HepG2 (cell line): ENCODE measurements at regions not wholly inside any gene's neighbourhood (a gene's known extent, or its start where the extent isn't known, plus 50 kb on each side); places are given as distances from the start of the nearest gene placed in this dataset.
A peak's percentile ranks its signal among the peaks of the same experiment; 100 is the strongest.

Experiments
- BCL6 ChIP-seq: IDR thresholded peaks from 2 replicates; pipeline ENCODE4 v1.6.1; 2016; ENCODE audit warnings: missing genetic modification reagents, missing compliant biosample characterization
- FOSL2 ChIP-seq: sonication (generic); formaldehyde crosslinking; IDR thresholded peaks from 2 replicates; pipeline ENCODE4 v1.4.0; 2020; ENCODE audit warnings: missing genetic modification reagents
- KAT8 ChIP-seq: IDR thresholded peaks from 2 replicates; pipeline ENCODE4 v1.6.1; 2016; ENCODE audit warnings: missing genetic modification reagents, missing compliant biosample characterization
- NFATC3 ChIP-seq: sonication (generic); formaldehyde crosslinking; IDR thresholded peaks from 2 replicates; pipeline ENCODE4 v1.5.1; 2020; ENCODE audit warnings: mild to moderate bottlenecking, missing genetic modification reagents
- NR2F6 ChIP-seq, 2 experiments: IDR thresholded peaks; 2 replicates each; pipeline ENCODE4 v1.6.1; 2016; ENCODE audit warnings: antibody characterized with exemption in 1 of 2, mild to moderate bottlenecking in 1 of 2
- RARA ChIP-seq: IDR thresholded peaks from 2 replicates; pipeline ENCODE4 v1.6.1; 2016; ENCODE audit warnings: missing genetic modification reagents, missing compliant biosample characterization
- RXRB ChIP-seq: IDR thresholded peaks from 2 replicates; pipeline ENCODE4 v1.6.1; 2016; ENCODE audit warnings: borderline replicate concordance, missing genetic modification reagents, missing compliant biosample characterization
- SP5 ChIP-seq: IDR thresholded peaks from 2 replicates; pipeline ENCODE4 v1.6.1; 2016; ENCODE audit warnings: low read depth, borderline replicate concordance
- ZKSCAN5 ChIP-seq: sonication (generic); formaldehyde crosslinking; IDR thresholded peaks from 2 replicates; pipeline ENCODE4 v1.5.1; 2020; ENCODE audit warnings: mild to moderate bottlenecking, missing genetic modification reagents
- TF ChIP-seq, protein P1 (sequence below): sonication (generic); formaldehyde crosslinking; IDR thresholded peaks from 2 replicates; pipeline ENCODE4 v1.4.0; 2020; ENCODE audit warnings: missing genetic modification reagents
- TF ChIP-seq, protein P2 (sequence below): sonication (generic); formaldehyde crosslinking; IDR thresholded peaks from 2 replicates; pipeline ENCODE4 v1.8.1; 2022; ENCODE audit warnings: mild to moderate bottlenecking, missing genetic modification reagents
- TF ChIP-seq, protein P3 (sequence below): sonication (generic); formaldehyde crosslinking; IDR thresholded peaks from 2 replicates; pipeline ENCODE4 v1.5.1; 2020; ENCODE audit warnings: mild to moderate bottlenecking, moderate library complexity, missing genetic modification reagents
- TF ChIP-seq, protein P4 (sequence below): sonication (generic); formaldehyde crosslinking; IDR thresholded peaks from 2 replicates; pipeline ENCODE4 v1.9.0; 2021; ENCODE audit warnings: mild to moderate bottlenecking, missing genetic modification reagents
- TF ChIP-seq, protein P5 (sequence below): sonication (generic); formaldehyde crosslinking; IDR thresholded peaks from 2 replicates; pipeline ENCODE4 v1.9.0; 2022; ENCODE audit warnings: low read depth, missing genetic modification reagents

DNA sequence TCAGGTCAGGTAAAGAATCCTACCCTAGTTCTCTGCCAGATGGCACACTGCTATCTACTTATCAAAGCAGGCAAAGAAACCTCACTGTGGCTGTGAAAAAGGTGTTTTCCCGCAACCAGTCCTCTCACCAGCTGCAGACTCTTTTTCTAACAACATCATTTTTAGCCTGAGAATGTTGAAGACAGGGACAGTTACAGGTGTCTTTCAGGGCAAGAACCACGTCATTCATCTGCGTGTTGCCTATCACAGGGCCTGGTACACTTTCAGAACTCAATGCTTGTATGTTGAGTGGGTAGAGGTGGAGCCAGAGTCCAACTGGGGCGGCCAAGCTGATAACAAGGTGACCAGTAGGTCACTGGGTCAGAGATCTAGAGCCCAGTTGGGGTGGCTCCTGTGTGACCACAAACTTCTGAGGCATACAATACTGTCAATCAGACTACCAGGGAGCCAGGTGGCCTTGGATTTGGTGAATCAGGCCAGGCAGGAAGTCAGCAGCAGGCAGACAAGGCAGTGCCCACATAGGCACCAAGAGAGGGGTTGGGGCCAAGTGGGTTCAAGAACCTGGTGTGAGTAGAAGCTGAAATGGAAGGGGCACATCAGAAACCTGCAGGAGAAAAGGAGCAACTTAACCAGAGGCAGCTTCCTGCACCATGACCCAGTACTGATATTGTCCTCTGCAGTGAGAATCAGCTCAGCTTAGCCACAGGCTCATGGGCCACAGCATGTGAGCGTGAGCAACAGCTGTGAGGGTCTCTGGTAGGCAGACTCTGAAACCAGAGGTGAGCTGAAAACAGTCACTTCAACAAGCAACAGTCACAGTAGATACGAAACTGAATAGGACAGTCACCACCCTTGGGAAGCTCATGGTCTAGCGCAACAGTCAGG is 123.6 kb downstream of the DTL start (continued):
- TF ChIP-seq FOSL2 (0 out of 2 replicates have a peak, but pooled peaks have one; percentile 12), KAT8 (CRISPR knock-in tag) (no peak), SP5 (CRISPR knock-in tag) (peak; percentile 37; the same call in 1 of the 2 replicates), RXRB (CRISPR knock-in tag) (peak; percentile 61; the same call in 1 of the 2 replicates), RARA (peak; percentile 89), ZKSCAN5 (CRISPR knock-in tag) (no peak), NR2F6 (IDR thresholded peaks at IDR 0.05) (peak; percentile 52; the same call in 1 of the 2 replicates), NR2F6 (CRISPR knock-in tag; IDR thresholded peaks at IDR 0.05) (0 out of 2 replicates have a peak, but pooled peaks have one; percentile 36), BCL6 (CRISPR knock-in tag) (0 out of 2 replicates have a peak, but pooled peaks have one; percentile 10), NFATC3 (no peak)
- TF ChIP-seq, protein P1, sequence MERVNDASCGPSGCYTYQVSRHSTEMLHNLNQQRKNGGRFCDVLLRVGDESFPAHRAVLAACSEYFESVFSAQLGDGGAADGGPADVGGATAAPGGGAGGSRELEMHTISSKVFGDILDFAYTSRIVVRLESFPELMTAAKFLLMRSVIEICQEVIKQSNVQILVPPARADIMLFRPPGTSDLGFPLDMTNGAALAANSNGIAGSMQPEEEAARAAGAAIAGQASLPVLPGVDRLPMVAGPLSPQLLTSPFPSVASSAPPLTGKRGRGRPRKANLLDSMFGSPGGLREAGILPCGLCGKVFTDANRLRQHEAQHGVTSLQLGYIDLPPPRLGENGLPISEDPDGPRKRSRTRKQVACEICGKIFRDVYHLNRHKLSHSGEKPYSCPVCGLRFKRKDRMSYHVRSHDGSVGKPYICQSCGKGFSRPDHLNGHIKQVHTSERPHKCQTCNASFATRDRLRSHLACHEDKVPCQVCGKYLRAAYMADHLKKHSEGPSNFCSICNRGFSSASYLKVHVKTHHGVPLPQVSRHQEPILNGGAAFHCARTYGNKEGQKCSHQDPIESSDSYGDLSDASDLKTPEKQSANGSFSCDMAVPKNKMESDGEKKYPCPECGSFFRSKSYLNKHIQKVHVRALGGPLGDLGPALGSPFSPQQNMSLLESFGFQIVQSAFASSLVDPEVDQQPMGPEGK, result 0 out of 2 replicates have a peak, but pooled peaks have one; percentile 24
- TF ChIP-seq, protein P2, sequence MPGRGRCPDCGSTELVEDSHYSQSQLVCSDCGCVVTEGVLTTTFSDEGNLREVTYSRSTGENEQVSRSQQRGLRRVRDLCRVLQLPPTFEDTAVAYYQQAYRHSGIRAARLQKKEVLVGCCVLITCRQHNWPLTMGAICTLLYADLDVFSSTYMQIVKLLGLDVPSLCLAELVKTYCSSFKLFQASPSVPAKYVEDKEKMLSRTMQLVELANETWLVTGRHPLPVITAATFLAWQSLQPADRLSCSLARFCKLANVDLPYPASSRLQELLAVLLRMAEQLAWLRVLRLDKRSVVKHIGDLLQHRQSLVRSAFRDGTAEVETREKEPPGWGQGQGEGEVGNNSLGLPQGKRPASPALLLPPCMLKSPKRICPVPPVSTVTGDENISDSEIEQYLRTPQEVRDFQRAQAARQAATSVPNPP (CRISPR knock-in tag), result no peak
- TF ChIP-seq, protein P3, sequence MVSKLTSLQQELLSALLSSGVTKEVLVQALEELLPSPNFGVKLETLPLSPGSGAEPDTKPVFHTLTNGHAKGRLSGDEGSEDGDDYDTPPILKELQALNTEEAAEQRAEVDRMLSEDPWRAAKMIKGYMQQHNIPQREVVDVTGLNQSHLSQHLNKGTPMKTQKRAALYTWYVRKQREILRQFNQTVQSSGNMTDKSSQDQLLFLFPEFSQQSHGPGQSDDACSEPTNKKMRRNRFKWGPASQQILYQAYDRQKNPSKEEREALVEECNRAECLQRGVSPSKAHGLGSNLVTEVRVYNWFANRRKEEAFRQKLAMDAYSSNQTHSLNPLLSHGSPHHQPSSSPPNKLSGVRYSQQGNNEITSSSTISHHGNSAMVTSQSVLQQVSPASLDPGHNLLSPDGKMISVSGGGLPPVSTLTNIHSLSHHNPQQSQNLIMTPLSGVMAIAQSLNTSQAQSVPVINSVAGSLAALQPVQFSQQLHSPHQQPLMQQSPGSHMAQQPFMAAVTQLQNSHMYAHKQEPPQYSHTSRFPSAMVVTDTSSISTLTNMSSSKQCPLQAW, result 0 out of 2 replicates have a peak, but pooled peaks have one; percentile 30
- TF ChIP-seq, protein P4, sequence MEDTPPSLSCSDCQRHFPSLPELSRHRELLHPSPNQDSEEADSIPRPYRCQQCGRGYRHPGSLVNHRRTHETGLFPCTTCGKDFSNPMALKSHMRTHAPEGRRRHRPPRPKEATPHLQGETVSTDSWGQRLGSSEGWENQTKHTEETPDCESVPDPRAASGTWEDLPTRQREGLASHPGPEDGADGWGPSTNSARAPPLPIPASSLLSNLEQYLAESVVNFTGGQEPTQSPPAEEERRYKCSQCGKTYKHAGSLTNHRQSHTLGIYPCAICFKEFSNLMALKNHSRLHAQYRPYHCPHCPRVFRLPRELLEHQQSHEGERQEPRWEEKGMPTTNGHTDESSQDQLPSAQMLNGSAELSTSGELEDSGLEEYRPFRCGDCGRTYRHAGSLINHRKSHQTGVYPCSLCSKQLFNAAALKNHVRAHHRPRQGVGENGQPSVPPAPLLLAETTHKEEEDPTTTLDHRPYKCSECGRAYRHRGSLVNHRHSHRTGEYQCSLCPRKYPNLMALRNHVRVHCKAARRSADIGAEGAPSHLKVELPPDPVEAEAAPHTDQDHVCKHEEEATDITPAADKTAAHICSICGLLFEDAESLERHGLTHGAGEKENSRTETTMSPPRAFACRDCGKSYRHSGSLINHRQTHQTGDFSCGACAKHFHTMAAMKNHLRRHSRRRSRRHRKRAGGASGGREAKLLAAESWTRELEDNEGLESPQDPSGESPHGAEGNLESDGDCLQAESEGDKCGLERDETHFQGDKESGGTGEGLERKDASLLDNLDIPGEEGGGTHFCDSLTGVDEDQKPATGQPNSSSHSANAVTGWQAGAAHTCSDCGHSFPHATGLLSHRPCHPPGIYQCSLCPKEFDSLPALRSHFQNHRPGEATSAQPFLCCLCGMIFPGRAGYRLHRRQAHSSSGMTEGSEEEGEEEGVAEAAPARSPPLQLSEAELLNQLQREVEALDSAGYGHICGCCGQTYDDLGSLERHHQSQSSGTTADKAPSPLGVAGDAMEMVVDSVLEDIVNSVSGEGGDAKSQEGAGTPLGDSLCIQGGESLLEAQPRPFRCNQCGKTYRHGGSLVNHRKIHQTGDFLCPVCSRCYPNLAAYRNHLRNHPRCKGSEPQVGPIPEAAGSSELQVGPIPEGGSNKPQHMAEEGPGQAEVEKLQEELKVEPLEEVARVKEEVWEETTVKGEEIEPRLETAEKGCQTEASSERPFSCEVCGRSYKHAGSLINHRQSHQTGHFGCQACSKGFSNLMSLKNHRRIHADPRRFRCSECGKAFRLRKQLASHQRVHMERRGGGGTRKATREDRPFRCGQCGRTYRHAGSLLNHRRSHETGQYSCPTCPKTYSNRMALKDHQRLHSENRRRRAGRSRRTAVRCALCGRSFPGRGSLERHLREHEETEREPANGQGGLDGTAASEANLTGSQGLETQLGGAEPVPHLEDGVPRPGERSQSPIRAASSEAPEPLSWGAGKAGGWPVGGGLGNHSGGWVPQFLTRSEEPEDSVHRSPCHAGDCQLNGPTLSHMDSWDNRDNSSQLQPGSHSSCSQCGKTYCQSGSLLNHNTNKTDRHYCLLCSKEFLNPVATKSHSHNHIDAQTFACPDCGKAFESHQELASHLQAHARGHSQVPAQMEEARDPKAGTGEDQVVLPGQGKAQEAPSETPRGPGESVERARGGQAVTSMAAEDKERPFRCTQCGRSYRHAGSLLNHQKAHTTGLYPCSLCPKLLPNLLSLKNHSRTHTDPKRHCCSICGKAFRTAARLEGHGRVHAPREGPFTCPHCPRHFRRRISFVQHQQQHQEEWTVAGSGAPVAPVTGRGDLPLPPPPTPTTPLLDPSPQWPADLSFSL (CRISPR knock-in tag), result no peak
- TF ChIP-seq, protein P5, sequence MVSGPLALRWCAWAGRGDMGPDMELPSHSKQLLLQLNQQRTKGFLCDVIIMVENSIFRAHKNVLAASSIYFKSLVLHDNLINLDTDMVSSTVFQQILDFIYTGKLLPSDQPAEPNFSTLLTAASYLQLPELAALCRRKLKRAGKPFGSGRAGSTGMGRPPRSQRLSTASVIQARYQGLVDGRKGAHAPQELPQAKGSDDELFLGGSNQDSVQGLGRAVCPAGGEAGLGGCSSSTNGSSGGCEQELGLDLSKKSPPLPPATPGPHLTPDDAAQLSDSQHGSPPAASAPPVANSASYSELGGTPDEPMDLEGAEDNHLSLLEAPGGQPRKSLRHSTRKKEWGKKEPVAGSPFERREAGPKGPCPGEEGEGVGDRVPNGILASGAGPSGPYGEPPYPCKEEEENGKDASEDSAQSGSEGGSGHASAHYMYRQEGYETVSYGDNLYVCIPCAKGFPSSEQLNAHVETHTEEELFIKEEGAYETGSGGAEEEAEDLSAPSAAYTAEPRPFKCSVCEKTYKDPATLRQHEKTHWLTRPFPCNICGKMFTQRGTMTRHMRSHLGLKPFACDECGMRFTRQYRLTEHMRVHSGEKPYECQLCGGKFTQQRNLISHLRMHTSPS (CRISPR knock-in tag), result peak; percentile 68; the same call in 1 of the 2 replicates
